Mesenchymal stem cell (in vitro differentiated cells and primary cell): ENCODE measurements at regions not wholly inside any gene's neighbourhood (a gene's known extent, or its start where the extent isn't known, plus 50 kb on each side); places are given as distances from the start of the nearest gene placed in this dataset.

Source experiments
- DNase-seq: peaks from one replicate; pipeline ENCODE4 v3.0.0-alpha.2; 2013
- H2AFZ ChIP-seq: one replicate; pipeline ENCODE4 v1.6.1; 2013; ENCODE audit warnings: low read depth, mild to moderate bottlenecking, control low read depth, inconsistent platforms, low read length, moderate library complexity
- H2AK5ac ChIP-seq: 2 replicates; pipeline ENCODE4 v1.6.1; 2013; ENCODE audit warnings: low read length, moderate library complexity, mild to moderate bottlenecking, inconsistent platforms; ENCODE audit not compliant: severe bottlenecking
- H2BK120ac ChIP-seq: one replicate; pipeline ENCODE4 v1.6.1; 2013; ENCODE audit warnings: low read depth, mild to moderate bottlenecking, inconsistent platforms, low read length, moderate library complexity
- H2BK12ac ChIP-seq, 2 experiments: one replicate each; pipeline ENCODE4 v1.6.1; 2013; ENCODE audit warnings: inconsistent platforms in 2 of 2, low read length in 2 of 2, mild to moderate bottlenecking in 2 of 2, moderate library complexity in 2 of 2, control low read depth in 1 of 2
- H2BK15ac ChIP-seq: one replicate; pipeline ENCODE4 v1.6.1; 2013; ENCODE audit warnings: mild to moderate bottlenecking, low read depth, inconsistent platforms; ENCODE audit not compliant: poor library complexity, severe bottlenecking
- H2BK5ac ChIP-seq: 2 replicates; pipeline ENCODE4 v1.6.1; 2013; ENCODE audit warnings: low read depth, mild to moderate bottlenecking, low read length, control low read depth, inconsistent platforms; ENCODE audit not compliant: poor library complexity, severe bottlenecking
- H3K14ac ChIP-seq, 2 experiments: one replicate each; pipeline ENCODE4 v1.6.1; 2013; ENCODE audit warnings: inconsistent platforms in 2 of 2, low read length in 2 of 2, control low read depth in 1 of 2, mild to moderate bottlenecking in 1 of 2, moderate library complexity in 1 of 2
- H3K18ac ChIP-seq, 2 experiments: one replicate each; pipeline ENCODE4 v1.6.1; 2013; ENCODE audit warnings: inconsistent platforms in 2 of 2, low read length in 2 of 2, control low read depth in 1 of 2, low read depth in 1 of 2, mild to moderate bottlenecking in 1 of 2
- H3K23ac ChIP-seq, 2 experiments: one replicate each; pipeline ENCODE4 v1.6.1; 2013; ENCODE audit warnings: inconsistent platforms in 2 of 2, low read length in 2 of 2, mild to moderate bottlenecking in 2 of 2, moderate library complexity in 2 of 2, control low read depth in 1 of 2
- H3K27ac ChIP-seq: 2 replicates; pipeline ENCODE4 v1.5.1; 2013; ENCODE audit warnings: mild to moderate bottlenecking, moderate library complexity, low read length, control low read depth, inconsistent platforms; ENCODE audit not compliant: poor library complexity, severe bottlenecking
- H3K27me3 ChIP-seq, 2 experiments: 2 replicates each; pipeline versions ENCODE4 v1.6.1 to v1.7.0; 2013; ENCODE audit warnings: low read length in 2 of 2, mild to moderate bottlenecking in 2 of 2, moderate library complexity in 2 of 2, control low read depth in 1 of 2, inconsistent platforms in 1 of 2; ENCODE audit not compliant: control insufficient read depth in 1 of 2, insufficient read depth in 1 of 2
- H3K36me3 ChIP-seq, 2 experiments: 2 replicates each; pipeline versions ENCODE4 v1.6.1 to v1.7.0; 2013; ENCODE audit warnings: low read length in 2 of 2, control low read depth in 1 of 2, inconsistent platforms in 1 of 2, low read depth in 1 of 2, mild to moderate bottlenecking in 1 of 2; ENCODE audit not compliant: insufficient read depth in 2 of 2, control insufficient read depth in 1 of 2
- H3K4ac ChIP-seq, 2 experiments: one replicate each; pipeline ENCODE4 v1.6.1; 2013; ENCODE audit warnings: inconsistent platforms in 2 of 2, low read length in 2 of 2, mild to moderate bottlenecking in 2 of 2, moderate library complexity in 2 of 2, control low read depth in 1 of 2, low read depth in 1 of 2
- H3K4me1 ChIP-seq: 2 replicates; pipeline ENCODE4 v1.6.1; 2013; ENCODE audit warnings: low read depth, low read length, control low read depth; ENCODE audit not compliant: control insufficient read depth, insufficient read depth
- H3K4me2 ChIP-seq: 2 replicates; pipeline ENCODE4 v1.6.1; 2013; ENCODE audit warnings: low read length, mild to moderate bottlenecking, inconsistent platforms; ENCODE audit not compliant: poor library complexity, severe bottlenecking
- H3K4me3 ChIP-seq, 2 experiments: 2 replicates each; pipeline versions ENCODE4 v1.5.1 to v1.7.0; 2013; ENCODE audit warnings: low read length in 2 of 2, mild to moderate bottlenecking in 2 of 2, control low read depth in 1 of 2, low read depth in 1 of 2; ENCODE audit not compliant: insufficient read depth in 1 of 2
- H3K79me1 ChIP-seq: replicated peaks from 2 replicates; pipeline ENCODE4 v1.6.1; 2013; ENCODE audit warnings: mild to moderate bottlenecking, control low read depth, low read length, inconsistent platforms; ENCODE audit not compliant: poor library complexity, severe bottlenecking
- H3K9ac ChIP-seq: 2 replicates; pipeline ENCODE4 v1.7.0; 2013; ENCODE audit warnings: mild to moderate bottlenecking, low read length, moderate library complexity
- H3K9me3 ChIP-seq: 2 replicates; pipeline ENCODE4 v1.7.0; 2013; ENCODE audit warnings: mild to moderate bottlenecking, low read length; ENCODE audit not compliant: control insufficient read depth
- H4K8ac ChIP-seq: one replicate; pipeline ENCODE4 v1.6.1; 2013; ENCODE audit warnings: inconsistent platforms, mild to moderate bottlenecking, low read length, moderate library complexity
- H4K91ac ChIP-seq: one replicate; pipeline ENCODE4 v1.6.1; 2013; ENCODE audit warnings: mild to moderate bottlenecking, low read length, inconsistent platforms
- WGBS: methylation state at CpG from one replicate; pipeline ENCODE4 v1.1.7; 2013; ENCODE audit warnings: mixed read lengths; 5-methylcytosine and 5-hydroxymethylcytosine counted together

GRCh38 chr11:15910761-15911160 lies 445.6 kb downstream of the SOX6 start:
- Histone ChIP-seq H3K36me3 (no peaks in the 10 kb centered on the region), H3K79me1 (no peaks in the 10 kb centered on the region), H4K8ac (no peak overlapping the region), H3K4me1 (no peaks in the 10 kb centered on the region), H2BK15ac (no peak overlapping the region), H2AFZ (no peak overlapping the region), H3K4ac (no peak overlapping the region), H3K4me3 (no peak overlapping the region), H2BK5ac (no peak overlapping the region), H2BK12ac (peak overlapping the region in 1 of 2 experiments; percentile 43), H3K27ac (no peak overlapping the region), H3K23ac (no peak overlapping the region), H3K27me3 (peaks cover 6 to 35% of the 10 kb centered on the region in 2 experiments), H2BK120ac (no peak overlapping the region), H3K9me3 (no peaks in the 10 kb centered on the region), H3K18ac (no peak overlapping the region), H4K91ac (no peak overlapping the region), H3K9ac (no peak overlapping the region), H3K14ac (peak overlapping the region in 1 of 2 experiments; percentile 66), H2AK5ac (no peak overlapping the region), H3K4me2 (no peak overlapping the region)
- no peak for DNase-seq
- 93% methylated on average over 5 of the region's 7 CpGs for WGBS

GRCh38 chr11:15911377-15912044 lies 444.8 kb downstream of the SOX6 start:
- Histone ChIP-seq H3K4ac (no peak overlapping the region), H4K91ac (no peak overlapping the region), H2AFZ (no peak overlapping the region)

GRCh38 chr11:15912291-15912690 lies 444.1 kb downstream of the SOX6 start:
- Histone ChIP-seq H3K4me3 (no peak overlapping the region), H3K79me1 (no peaks in the 10 kb centered on the region), H2BK120ac (peak overlapping the region; percentile 42), H2AFZ (no peak overlapping the region), H3K4me2 (no peak overlapping the region), H3K36me3 (no peaks in the 10 kb centered on the region), H3K23ac (peak overlapping the region in 1 of 2 experiments; percentile 65), H2BK12ac (peak overlapping the region; percentile 2 to 92), H3K14ac (peak overlapping the region in 1 of 2 experiments; percentile 88), H3K4me1 (no peaks in the 10 kb centered on the region), H3K27ac (no peak overlapping the region), H3K9me3 (no peaks in the 10 kb centered on the region), H2BK5ac (no peak overlapping the region), H3K27me3 (peaks cover 6 to 34% of the 10 kb centered on the region in 2 experiments), H2AK5ac (no peak overlapping the region), H2BK15ac (no peak overlapping the region), H3K18ac (peak overlapping the region; percentile 25 to 86), H3K4ac (no peak overlapping the region), H4K91ac (peak overlapping the region; percentile 76), H4K8ac (no peak overlapping the region), H3K9ac (no peak overlapping the region)
- DNase-seq, result no peak
- WGBS, result 94% methylated on average over 2 of the region's 2 CpGs

More at GRCh38 chr11:15911377-15912044, 444.8 kb downstream of the SOX6 start:
- Histone ChIP-seq H3K27me3 (peaks cover 6 to 35% of the 10 kb centered on the region in 2 experiments), H2BK5ac (no peak overlapping the region), H3K4me3 (no peak overlapping the region), H2BK120ac (no peak overlapping the region), H3K4me2 (no peak overlapping the region), H3K4me1 (no peaks in the 10 kb centered on the region), H2BK15ac (no peak overlapping the region), H3K9ac (no peak overlapping the region), H3K27ac (no peak overlapping the region), H3K18ac (peak overlapping the region in 1 of 2 experiments; percentile 28), H3K9me3 (no peaks in the 10 kb centered on the region), H4K8ac (no peak overlapping the region), H3K23ac (no peak overlapping the region), H3K36me3 (no peaks in the 10 kb centered on the region), H3K79me1 (no peaks in the 10 kb centered on the region), H2AK5ac (no peak overlapping the region), H3K14ac (no peak overlapping the region), H2BK12ac (peak overlapping the region in 1 of 2 experiments; percentile 32)
- DNase-seq, result peak; percentile 84
- 84% methylated on average over 6 of the region's 6 CpGs for WGBS

GRCh38 chr11:15912825-15913224 lies 443.5 kb downstream of the SOX6 start:
- Histone ChIP-seq H2BK15ac (peak overlapping the region; percentile 29), H3K79me1 (no peaks in the 10 kb centered on the region), H3K9ac (no peak overlapping the region), H3K27me3 (peaks cover 6 to 38% of the 10 kb centered on the region in 2 experiments), H2BK120ac (peak overlapping the region; percentile 69), H3K18ac (peak overlapping the region; percentile 33 to 44), H2AK5ac (no peak overlapping the region), H3K4ac (peak overlapping the region in 1 of 2 experiments; percentile 9), H4K8ac (no peak overlapping the region), H3K4me3 (no peak overlapping the region), H2BK12ac (peak overlapping the region; percentile 2 to 3), H3K9me3 (no peaks in the 10 kb centered on the region), H3K4me2 (no peak overlapping the region), H3K36me3 (no peaks in the 10 kb centered on the region), H3K23ac (no peak overlapping the region), H3K27ac (no peak overlapping the region), H2AFZ (no peak overlapping the region), H3K4me1 (no peaks in the 10 kb centered on the region), H4K91ac (peak overlapping the region; percentile 70), H2BK5ac (no peak overlapping the region), H3K14ac (peak overlapping the region in 1 of 2 experiments; percentile 64)
- DNase-seq, result no peak
- WGBS, result 92% methylated on average over 7 of the region's 7 CpGs
